Smooth muscle cell (in vitro differentiated cells): ENCODE measurements at regions not wholly inside any gene's neighbourhood (a gene's known extent, or its start where the extent isn't known, plus 50 kb on each side); places are given as distances from the start of the nearest gene placed in this dataset.

Experiments
- DNase-seq: peaks from one replicate; lab custom pipeline; 2025; ENCODE audit not compliant: unreplicated experiment; lab: John Stamatoyannopoulos, UW
- H2AFZ ChIP-seq: fragments of 200-600 bp; sonication (generic); 2 replicates; pipeline ENCODE4 v1.6.0; 2016; ENCODE audit warnings: antibody characterized with exemption, low read depth, mild to moderate bottlenecking
- H3F3A ChIP-seq: fragments of 200-600 bp; sonication (generic); 2 replicates; pipeline ENCODE4 v1.6.0; 2017; ENCODE audit warnings: antibody characterized with exemption, low read depth
- H3K27ac ChIP-seq: fragments of 200-600 bp; sonication (generic); 2 replicates; pipeline ENCODE4 v1.5.1; 2016; ENCODE audit warnings: low read depth, mild to moderate bottlenecking
- H3K27me3 ChIP-seq: fragments of 200-600 bp; sonication (generic); 2 replicates; pipeline ENCODE4 v1.6.1; 2016; ENCODE audit warnings: low read depth, mild to moderate bottlenecking
- H3K36me3 ChIP-seq: fragments of 200-600 bp; sonication (generic); 2 replicates; pipeline ENCODE4 v1.5.1; 2016; ENCODE audit warnings: low read depth
- H3K4me1 ChIP-seq: fragments of 200-600 bp; sonication (generic); 2 replicates; pipeline ENCODE4 v1.5.1; 2016; ENCODE audit warnings: low read depth
- H3K4me2 ChIP-seq: fragments of 200-600 bp; sonication (generic); 2 replicates; pipeline ENCODE4 v1.6.0; 2016; ENCODE audit warnings: mild to moderate bottlenecking
- H3K4me3 ChIP-seq: fragments of 200-600 bp; sonication (generic); 2 replicates; pipeline ENCODE4 v1.5.1; 2016; ENCODE audit warnings: mild to moderate bottlenecking
- H3K79me2 ChIP-seq: fragments of 200-600 bp; sonication (generic); 2 replicates; pipeline ENCODE4 v1.6.0; 2016; ENCODE audit warnings: low read depth, mild to moderate bottlenecking
- H3K9ac ChIP-seq: fragments of 200-600 bp; sonication (generic); 2 replicates; pipeline ENCODE4 v1.6.0; 2016; ENCODE audit warnings: low read depth
- H3K9me3 ChIP-seq: fragments of 200-600 bp; sonication (generic); replicated peaks from 2 replicates; pipeline ENCODE4 v1.5.1; 2016; ENCODE audit warnings: low read depth
- H4K20me1 ChIP-seq: fragments of 200-600 bp; sonication (generic); 2 replicates; pipeline ENCODE4 v1.6.0; 2016; ENCODE audit warnings: low read depth
- WGBS: methylation state at CpG from one replicate; pipeline ENCODE4 v1.1.7; 2016; ENCODE audit warnings: low lambda C conversion rate; 5-methylcytosine and 5-hydroxymethylcytosine counted together
- TF ChIP-seq, protein P1 (sequence below): fragments of 200-600 bp; sonication (generic); IDR thresholded peaks from 2 replicates; pipeline ENCODE4 v1.5.1; 2017; ENCODE audit warnings: borderline replicate concordance, mild to moderate bottlenecking, antibody characterized with exemption; ENCODE audit not compliant: insufficient read depth, poor library complexity, severe bottlenecking

- no peak overlapping the region for H3K9ac ChIP-seq
- WGBS: 62% methylated on average over 2 of the region's 2 CpGs
- TF ChIP-seq, protein P1, sequence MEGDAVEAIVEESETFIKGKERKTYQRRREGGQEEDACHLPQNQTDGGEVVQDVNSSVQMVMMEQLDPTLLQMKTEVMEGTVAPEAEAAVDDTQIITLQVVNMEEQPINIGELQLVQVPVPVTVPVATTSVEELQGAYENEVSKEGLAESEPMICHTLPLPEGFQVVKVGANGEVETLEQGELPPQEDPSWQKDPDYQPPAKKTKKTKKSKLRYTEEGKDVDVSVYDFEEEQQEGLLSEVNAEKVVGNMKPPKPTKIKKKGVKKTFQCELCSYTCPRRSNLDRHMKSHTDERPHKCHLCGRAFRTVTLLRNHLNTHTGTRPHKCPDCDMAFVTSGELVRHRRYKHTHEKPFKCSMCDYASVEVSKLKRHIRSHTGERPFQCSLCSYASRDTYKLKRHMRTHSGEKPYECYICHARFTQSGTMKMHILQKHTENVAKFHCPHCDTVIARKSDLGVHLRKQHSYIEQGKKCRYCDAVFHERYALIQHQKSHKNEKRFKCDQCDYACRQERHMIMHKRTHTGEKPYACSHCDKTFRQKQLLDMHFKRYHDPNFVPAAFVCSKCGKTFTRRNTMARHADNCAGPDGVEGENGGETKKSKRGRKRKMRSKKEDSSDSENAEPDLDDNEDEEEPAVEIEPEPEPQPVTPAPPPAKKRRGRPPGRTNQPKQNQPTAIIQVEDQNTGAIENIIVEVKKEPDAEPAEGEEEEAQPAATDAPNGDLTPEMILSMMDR: no peak
Observed at GRCh38 chr2:5433855-5434254, 258.3 kb upstream of the SOX11 start.

DNA sequence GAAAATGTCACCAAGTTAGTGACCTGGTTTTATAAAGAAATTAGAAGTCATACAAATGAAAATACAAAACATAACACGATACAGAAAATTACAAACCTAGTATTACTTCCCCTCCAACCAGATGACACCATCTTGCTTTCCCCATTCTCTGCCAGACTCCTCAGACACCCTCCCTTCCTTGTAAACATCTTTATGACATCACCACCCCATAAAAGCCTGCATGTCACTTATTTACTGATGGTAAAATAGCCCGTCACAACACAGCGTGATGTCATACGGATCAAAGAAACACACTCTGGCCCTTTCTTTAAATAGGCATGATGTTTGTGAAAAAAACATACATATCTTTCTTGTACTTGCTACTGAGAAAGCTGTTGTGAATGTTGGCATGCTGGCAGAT is 254.8 kb upstream of the SOX11 start:
- H3K36me3 ChIP-seq: no peaks in the 10 kb centered on the region
- no peak overlapping the region for H3K27ac ChIP-seq
- H3F3A ChIP-seq: no peaks in the 10 kb centered on the region
- H3K4me1 ChIP-seq: no peaks in the 10 kb centered on the region
- H3K79me2 ChIP-seq: no peaks in the 10 kb centered on the region
- no peak for DNase-seq
- 64% methylated on average over 4 of the region's 4 CpGs for WGBS
- H3K9ac ChIP-seq: no peak overlapping the region
- H2AFZ ChIP-seq: no peak overlapping the region
- H3K4me2 ChIP-seq: no peak overlapping the region
- TF ChIP-seq, protein P1: no peak
- H3K27me3 ChIP-seq: peaks cover 13% of the 10 kb centered on the region
- H3K9me3 ChIP-seq: no peaks in the 10 kb centered on the region
- H4K20me1 ChIP-seq: no peaks in the 10 kb centered on the region
- no peak overlapping the region for H3K4me3 ChIP-seq

More at GRCh38 chr2:5433855-5434254, 258.3 kb upstream of the SOX11 start:
- H2AFZ ChIP-seq: no peak overlapping the region
- H3K4me1 ChIP-seq: no peaks in the 10 kb centered on the region
- H4K20me1 ChIP-seq: no peaks in the 10 kb centered on the region
- no peak for DNase-seq
- no peak overlapping the region for H3K4me3 ChIP-seq
- H3K27ac ChIP-seq: no peak overlapping the region
- no peaks in the 10 kb centered on the region for H3F3A ChIP-seq
- no peaks in the 10 kb centered on the region for H3K36me3 ChIP-seq
- H3K9me3 ChIP-seq: no peaks in the 10 kb centered on the region
- H3K4me2 ChIP-seq: no peak overlapping the region
- H3K27me3 ChIP-seq: peaks cover 22% of the 10 kb centered on the region
- no peaks in the 10 kb centered on the region for H3K79me2 ChIP-seq

DNA sequence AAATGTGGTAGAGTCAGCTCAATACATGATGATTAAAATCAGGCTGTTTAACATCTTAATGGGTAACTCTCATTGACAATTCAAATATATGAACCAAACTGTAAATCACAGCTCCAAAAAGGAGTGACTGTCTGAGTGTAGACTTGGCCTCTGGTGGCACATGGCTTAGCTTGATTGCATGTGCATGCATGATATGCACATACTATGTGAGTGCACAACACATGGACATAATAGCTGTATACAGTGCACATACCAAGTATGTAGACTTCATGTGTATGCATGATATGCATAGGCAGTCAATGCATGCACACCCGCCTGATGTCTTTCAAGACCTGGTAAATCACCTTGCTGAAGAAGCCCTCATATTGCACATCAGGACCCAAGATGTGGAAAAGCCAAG is 252.0 kb upstream of the SOX11 start:
- H3K4me3 ChIP-seq: no peak overlapping the region
- TF ChIP-seq, protein P1: no peak
- DNase-seq: no peak

GRCh38 chr2:5442736-5443135 is 249.4 kb upstream of the SOX11 start:
- Histone ChIP-seq H3K79me2 (no peaks in the 10 kb centered on the region), H3K9ac (no peak overlapping the region), H4K20me1 (no peaks in the 10 kb centered on the region), H3K27ac (no peak overlapping the region), H3F3A (no peaks in the 10 kb centered on the region), H3K4me3 (no peak overlapping the region), H2AFZ (no peak overlapping the region), H3K4me1 (no peaks in the 10 kb centered on the region), H3K36me3 (no peaks in the 10 kb centered on the region), H3K4me2 (no peak overlapping the region), H3K9me3 (no peaks in the 10 kb centered on the region), H3K27me3 (peaks cover 7% of the 10 kb centered on the region)
- TF ChIP-seq, protein P1: no peak
- DNase-seq: no peak
- 80% methylated on average over 9 of the region's 9 CpGs for WGBS

More for the DNA sequence above, 252.0 kb upstream of the SOX11 start:
- H3F3A ChIP-seq: no peaks in the 10 kb centered on the region
- no peak overlapping the region for H2AFZ ChIP-seq
- H3K27me3 ChIP-seq: peaks cover 12% of the 10 kb centered on the region
- H3K9ac ChIP-seq: no peak overlapping the region
- no peak overlapping the region for H3K4me2 ChIP-seq
- H4K20me1 ChIP-seq: no peaks in the 10 kb centered on the region
- WGBS: 100% methylated on average over 1 of the region's 1 CpG
- no peaks in the 10 kb centered on the region for H3K9me3 ChIP-seq
- no peaks in the 10 kb centered on the region for H3K36me3 ChIP-seq
- no peak overlapping the region for H3K27ac ChIP-seq
- H3K79me2 ChIP-seq: no peaks in the 10 kb centered on the region
- H3K4me1 ChIP-seq: no peaks in the 10 kb centered on the region
